IPS-20b (cell line): ENCODE measurements at regions not wholly inside any gene's neighbourhood (a gene's known extent, or its start where the extent isn't known, plus 50 kb on each side); places are given as distances from the start of the nearest gene placed in this dataset.
"Not testable (repeated sequence)": the region's sequence is repeated elsewhere in the genome, so short reads cannot be mapped to it uniquely, and the experiment has no call there.

Experiments used
- H3K27ac ChIP-seq: one replicate; pipeline ENCODE4 v1.5.1; 2013; ENCODE audit warnings: low read length
- H3K27me3 ChIP-seq: 2 replicates; pipeline ENCODE4 v1.6.1; 2013; ENCODE audit warnings: mild to moderate bottlenecking, low read length, inconsistent platforms; ENCODE audit not compliant: insufficient read depth
- H3K36me3 ChIP-seq: 2 replicates; pipeline ENCODE4 v1.6.1; 2013; ENCODE audit warnings: low read depth, mild to moderate bottlenecking, inconsistent platforms, low read length, moderate library complexity; ENCODE audit not compliant: insufficient read depth
- H3K4me1 ChIP-seq: 2 replicates; pipeline ENCODE4 v1.6.1; 2013; ENCODE audit warnings: mild to moderate bottlenecking, control low read depth, inconsistent platforms, low read length, moderate library complexity; ENCODE audit not compliant: insufficient read depth
- H3K4me3 ChIP-seq: 2 replicates; pipeline ENCODE4 v1.5.1; 2013; ENCODE audit warnings: mild to moderate bottlenecking, low read length, inconsistent platforms
- H3K9ac ChIP-seq: 2 replicates; pipeline ENCODE4 v1.6.1; 2013; ENCODE audit warnings: low read depth, mild to moderate bottlenecking, inconsistent platforms, low read length, moderate library complexity
- H3K9me3 ChIP-seq: 2 replicates; pipeline ENCODE4 v1.6.1; 2013; ENCODE audit warnings: mild to moderate bottlenecking, low read depth, low read length, inconsistent platforms; ENCODE audit not compliant: insufficient read depth

GRCh38 chr14:66312451-66312850, 173.7 kb upstream of the CCDC196 start:
- Histone ChIP-seq H3K27ac (no peak overlapping the region), H3K9ac (no peak overlapping the region), H3K4me1 (no peaks in the 10 kb centered on the region), H3K36me3 (no peaks in the 10 kb centered on the region), H3K27me3 (no peaks in the 10 kb centered on the region), H3K4me3 (no peak overlapping the region), H3K9me3 (no peaks in the 10 kb centered on the region)

GRCh38 chr14:66315098-66315497, 171.1 kb upstream of the CCDC196 start:
- Histone ChIP-seq H3K27me3 (no peaks in the 10 kb centered on the region), H3K36me3 (no peaks in the 10 kb centered on the region), H3K9ac (no peak overlapping the region), H3K4me1 (no peaks in the 10 kb centered on the region), H3K27ac (no peak overlapping the region), H3K4me3 (no peak overlapping the region), H3K9me3 (peaks cover 13% of the 10 kb centered on the region)

GRCh38 chr14:66315548-66315947, 170.6 kb upstream of the CCDC196 start:
- no peak overlapping the region for H3K4me3 ChIP-seq
- H3K9me3 ChIP-seq, result peaks cover 13% of the 10 kb centered on the region
- no peaks in the 10 kb centered on the region for H3K36me3 ChIP-seq
- H3K27ac ChIP-seq, result no peak overlapping the region
- no peaks in the 10 kb centered on the region for H3K4me1 ChIP-seq
- no peak overlapping the region for H3K9ac ChIP-seq
- no peaks in the 10 kb centered on the region for H3K27me3 ChIP-seq

- H3K9me3 ChIP-seq, result peaks cover 12% of the 10 kb centered on the region
- no peaks in the 10 kb centered on the region for H3K27me3 ChIP-seq
- H3K27ac ChIP-seq, result no peak overlapping the region
- H3K9ac ChIP-seq, result no peak overlapping the region
- H3K4me3 ChIP-seq, result no peak overlapping the region
- H3K4me1 ChIP-seq, result no peaks in the 10 kb centered on the region
- no peaks in the 10 kb centered on the region for H3K36me3 ChIP-seq
Measured at GRCh38 chr14:66322564-66322963, 163.6 kb upstream of the CCDC196 start.

GRCh38 chr14:66330228-66330627, 155.9 kb upstream of the CCDC196 start:
- Histone ChIP-seq H3K9me3 (no peaks in the 10 kb centered on the region), H3K27me3 (no peaks in the 10 kb centered on the region), H3K4me3 (no peak overlapping the region)

GRCh38 chr14:66330916-66331315, 155.3 kb upstream of the CCDC196 start:
- Histone ChIP-seq H3K27ac (no peak overlapping the region), H3K4me3 (no peak overlapping the region), H3K36me3 (no peaks in the 10 kb centered on the region), H3K27me3 (no peaks in the 10 kb centered on the region), H3K4me1 (peaks cover 7% of the 10 kb centered on the region; the same call in 1 of the 2 replicates), H3K9ac (no peak overlapping the region), H3K9me3 (no peaks in the 10 kb centered on the region)

More at GRCh38 chr14:66330228-66330627, 155.9 kb upstream of the CCDC196 start:
- Histone ChIP-seq H3K36me3 (no peaks in the 10 kb centered on the region), H3K9ac (no peak overlapping the region), H3K27ac (no peak overlapping the region), H3K4me1 (peaks cover 7% of the 10 kb centered on the region; the same call in 1 of the 2 replicates)

GRCh38 chr14:66333293-66333692, 152.9 kb upstream of the CCDC196 start:
- not testable (repeated sequence) for H3K9ac ChIP-seq, H3K27me3 ChIP-seq

GRCh38 chr14:66341239-66341638, 144.9 kb upstream of the CCDC196 start:
- Histone ChIP-seq H3K4me3 (no peak overlapping the region), H3K27me3 (no peaks in the 10 kb centered on the region), H3K9ac (no peak overlapping the region), H3K36me3 (no peaks in the 10 kb centered on the region), H3K27ac (no peak overlapping the region), H3K9me3 (no peaks in the 10 kb centered on the region), H3K4me1 (no peaks in the 10 kb centered on the region; the same call in 1 of the 2 replicates)

More at GRCh38 chr14:66333293-66333692, 152.9 kb upstream of the CCDC196 start:
- H3K9me3 ChIP-seq, H3K36me3 ChIP-seq, H3K4me1 ChIP-seq, H3K27ac ChIP-seq, H3K4me3 ChIP-seq: not testable (repeated sequence)

- Histone ChIP-seq H3K36me3 (no peaks in the 10 kb centered on the region), H3K9ac (no peak overlapping the region), H3K27ac (no peak overlapping the region), H3K27me3 (no peaks in the 10 kb centered on the region), H3K4me3 (no peak overlapping the region), H3K9me3 (peaks cover 13% of the 10 kb centered on the region), H3K4me1 (no peaks in the 10 kb centered on the region; the same call in 1 of the 2 replicates)
Measured at GRCh38 chr14:66345986-66346385, 140.2 kb upstream of the CCDC196 start.

GRCh38 chr14:66351310-66351709, 134.9 kb upstream of the CCDC196 start:
- Histone ChIP-seq H3K27ac (no peak overlapping the region), H3K9me3 (peaks cover 13% of the 10 kb centered on the region), H3K9ac (no peak overlapping the region), H3K4me1 (no peaks in the 10 kb centered on the region), H3K27me3 (no peaks in the 10 kb centered on the region), H3K36me3 (no peaks in the 10 kb centered on the region), H3K4me3 (no peak overlapping the region)

GRCh38 chr14:66359500-66359899, 126.7 kb upstream of the CCDC196 start:
- no peaks in the 10 kb centered on the region for H3K36me3 ChIP-seq
- 0 out of 2 replicates have a peak overlapping the region, but pooled peaks have one; percentile 3 for H3K4me3 ChIP-seq
- peaks cover 6% of the 10 kb centered on the region for H3K4me1 ChIP-seq
- H3K27me3 ChIP-seq, result no peaks in the 10 kb centered on the region
- no peak overlapping the region for H3K27ac ChIP-seq
- H3K9me3 ChIP-seq, result no peaks in the 10 kb centered on the region
- H3K9ac ChIP-seq, result no peak overlapping the region

GRCh38 chr14:66360366-66360926, 125.7 kb upstream of the CCDC196 start:
- Histone ChIP-seq H3K9me3 (no peaks in the 10 kb centered on the region), H3K9ac (no peak overlapping the region), H3K27me3 (no peaks in the 10 kb centered on the region), H3K27ac (no peak overlapping the region), H3K4me3 (no peak overlapping the region), H3K4me1 (peaks cover 6% of the 10 kb centered on the region), H3K36me3 (no peaks in the 10 kb centered on the region)
